H4 (cell line): ENCODE measurements at regions not wholly inside any gene's neighbourhood (a gene's known extent, or its start where the extent isn't known, plus 50 kb on each side); places are given as distances from the start of the nearest gene placed in this dataset.
A peak's percentile ranks its signal among the peaks of the same experiment; 100 is the strongest.
"Not testable (repeated sequence)": the region's sequence is repeated elsewhere in the genome, so short reads cannot be mapped to it uniquely, and the experiment has no call there.

Experiments
- DNase-seq: peaks from one replicate; pipeline ENCODE4 v3.0.0-alpha.2; 2015; ENCODE audit warnings: low spot score

- not testable (repeated sequence) for DNase-seq
These were observed 410.4 kb upstream of the EPHA7 start for GRCh38 chr6:93829757-93830156.

GRCh38 chr6:93829009-93829408 lies 409.6 kb upstream of the EPHA7 start:
- DNase-seq = no peak

GRCh38 chr6:93828553-93828952 lies 409.2 kb upstream of the EPHA7 start:
- DNase-seq = no peak

- no peak for DNase-seq
These were observed 408.4 kb upstream of the EPHA7 start for GRCh38 chr6:93827728-93828127.

- DNase-seq = no peak
These were observed 406.6 kb upstream of the EPHA7 start for GRCh38 chr6:93825950-93826349.

- no peak for DNase-seq
These were observed 404.1 kb upstream of the EPHA7 start for GRCh38 chr6:93823489-93823888.

- no peak for DNase-seq
These were observed 403.3 kb upstream of the EPHA7 start for GRCh38 chr6:93822434-93823265.

GRCh38 chr6:93821953-93822352 lies 402.6 kb upstream of the EPHA7 start:
- DNase-seq = no peak

GRCh38 chr6:93820465-93821082 lies 401.2 kb upstream of the EPHA7 start:
- DNase-seq = no peak

GRCh38 chr6:93819189-93819588 lies 399.8 kb upstream of the EPHA7 start:
- no peak for DNase-seq

- DNase-seq = no peak
These were observed 398.6 kb upstream of the EPHA7 start for GRCh38 chr6:93817937-93818336.

- no peak for DNase-seq
These were observed 387.3 kb upstream of the EPHA7 start for GRCh38 chr6:93806409-93807270.

- no peak for DNase-seq
These were observed 381.9 kb upstream of the EPHA7 start for GRCh38 chr6:93801101-93801847.

- DNase-seq = no peak
These were observed 379.9 kb upstream of the EPHA7 start for GRCh38 chr6:93799226-93799625.

- no peak for DNase-seq
These were observed 374.8 kb upstream of the EPHA7 start for GRCh38 chr6:93794166-93794565.

GRCh38 chr6:93792746-93793145 lies 373.4 kb upstream of the EPHA7 start:
- peak; percentile 49 for DNase-seq

- no peak for DNase-seq
These were observed 371.6 kb upstream of the EPHA7 start for GRCh38 chr6:93790981-93791380.

- DNase-seq = no peak
These were observed 370.2 kb upstream of the EPHA7 start for GRCh38 chr6:93789532-93789931.

- DNase-seq = peak; percentile 21
These were observed 368.5 kb upstream of the EPHA7 start for GRCh38 chr6:93787841-93788240.

- peak; percentile 4 for DNase-seq
These were observed 367.3 kb upstream of the EPHA7 start for GRCh38 chr6:93786474-93787330.

GRCh38 chr6:93785694-93786030 lies 366.3 kb upstream of the EPHA7 start:
- no peak for DNase-seq
